Upper lobe of left lung (tissue), 6 donors: ENCODE measurements at regions not wholly inside any gene's neighbourhood (a gene's known extent, or its start where the extent isn't known, plus 50 kb on each side); places are given as distances from the start of the nearest gene placed in this dataset.
A peak's percentile ranks its signal among the peaks of the same experiment; 100 is the strongest.

Experiments used
- ATAC-seq, 2 donors: fragments of 200-7000 bp; cut with Tn5 transposase; one replicate each; pipeline ENCODE4 v1.9.1; 2022; ENCODE audit warnings: mild to moderate bottlenecking in 2 of 2, moderate library complexity in 2 of 2; ENCODE audit not compliant: low FRiP score in 2 of 2
- DNase-seq, 2 donors: peaks; one replicate each; pipeline ENCODE4 v3.0.0-alpha.2; 2019 to 2020
- H3K27ac ChIP-seq, 4 donors: fragments of 200-600 bp; sonication (generic); one replicate each; pipeline ENCODE4 v1.5.1; 2016 to 2019
- H3K27me3 ChIP-seq, 4 donors: fragments of 200-600 bp; sonication (generic); one replicate each; pipeline ENCODE4 v1.5.1; 2017 to 2019
- H3K36me3 ChIP-seq, 4 donors: fragments of 200-600 bp; sonication (generic); one replicate each; pipeline ENCODE4 v1.5.1; 2016 to 2019
- H3K4me1 ChIP-seq, 4 donors: fragments of 200-600 bp; sonication (generic); one replicate each; pipeline ENCODE4 v1.5.1; 2018 to 2019
- H3K4me3 ChIP-seq, 4 donors: fragments of 200-600 bp; sonication (generic); one replicate each; pipeline ENCODE4 v1.5.1; 2017 to 2019; ENCODE audit warnings: mild to moderate bottlenecking in 2 of 4, moderate library complexity in 1 of 4
- H3K9me3 ChIP-seq, 4 donors: fragments of 200-600 bp; sonication (generic); one replicate each; pipeline ENCODE4 v1.5.1; 2018 to 2019
- EP300 ChIP-seq, 4 donors: sonication (generic); formaldehyde crosslinking; IDR thresholded peaks; one replicate each; pipeline ENCODE4 v1.5.1; 2017; ENCODE audit warnings: antibody characterized with exemption in 4 of 4, control low read depth in 2 of 4
- POLR2A ChIP-seq, 4 donors: fragments of 450-650 bp; IDR thresholded peaks; one replicate each; pipeline ENCODE4 v1.5.1; 2016 to 2017; ENCODE audit warnings: antibody characterized with exemption in 4 of 4, mild to moderate bottlenecking in 2 of 4
- POLR2AphosphoS5 ChIP-seq, 2 donors: sonication (generic); formaldehyde crosslinking; IDR thresholded peaks; one replicate each; pipeline ENCODE4 v1.5.1; 2017; ENCODE audit warnings: antibody characterized with exemption in 2 of 2
- WGBS, 2 donors: methylation state at CpG; one replicate each; pipeline ENCODE4 v1.1.5; 2017 to 2018; 5-methylcytosine and 5-hydroxymethylcytosine counted together
- TF ChIP-seq, protein P1 (sequence below), 6 experiments: fragments of 450-650 bp in 4 of 6; fragments of 200-600 bp in 2 of 6; sonication (generic) in 2 of 6; IDR thresholded peaks; one replicate each; pipeline ENCODE4 v1.5.1; 2016 to 2019; ENCODE audit warnings: antibody characterized with exemption in 6 of 6
- donor health status: DM: no; HTN: no; CAD: no; lungs with moderate emphysema.
- donor health status: DM: no; HTN: yes; CAD: no; lungs with severe emphysema.

DNA sequence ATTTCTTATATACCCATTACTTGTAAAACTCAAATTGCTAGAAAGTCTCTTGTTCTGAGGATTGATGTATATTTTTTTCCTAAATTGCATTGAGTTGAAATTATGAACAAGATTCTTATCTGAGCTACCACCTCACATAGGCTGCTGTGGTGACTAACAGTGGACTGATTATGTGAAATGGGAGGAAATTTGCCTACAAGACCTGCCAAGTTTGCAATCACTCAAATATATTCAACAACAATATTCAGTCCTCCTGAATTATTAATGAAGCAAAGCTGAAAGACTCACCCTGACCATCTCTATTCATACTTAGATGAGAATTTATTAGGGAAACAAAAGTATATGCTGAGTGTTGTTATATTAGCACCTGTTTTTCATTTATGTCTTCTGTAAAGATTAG, 412.6 kb upstream of the SEMA6D start:
- no peak for ATAC-seq
- no peak for DNase-seq
- Histone ChIP-seq H3K27me3 (no peaks in the 10 kb centered on the region), H3K27ac (no peak overlapping the region), H3K9me3 (no peaks in the 10 kb centered on the region), H3K4me3 (no peak overlapping the region), H3K4me1 (no peaks in the 10 kb centered on the region), H3K36me3 (no peaks in the 10 kb centered on the region)
- TF ChIP-seq POLR2A (IDR thresholded peaks at IDR 0.05) (no peak), POLR2AphosphoS5 (IDR thresholded peaks at IDR 0.05) (no peak), EP300 (IDR thresholded peaks at IDR 0.05) (no peak)
- TF ChIP-seq, protein P1, sequence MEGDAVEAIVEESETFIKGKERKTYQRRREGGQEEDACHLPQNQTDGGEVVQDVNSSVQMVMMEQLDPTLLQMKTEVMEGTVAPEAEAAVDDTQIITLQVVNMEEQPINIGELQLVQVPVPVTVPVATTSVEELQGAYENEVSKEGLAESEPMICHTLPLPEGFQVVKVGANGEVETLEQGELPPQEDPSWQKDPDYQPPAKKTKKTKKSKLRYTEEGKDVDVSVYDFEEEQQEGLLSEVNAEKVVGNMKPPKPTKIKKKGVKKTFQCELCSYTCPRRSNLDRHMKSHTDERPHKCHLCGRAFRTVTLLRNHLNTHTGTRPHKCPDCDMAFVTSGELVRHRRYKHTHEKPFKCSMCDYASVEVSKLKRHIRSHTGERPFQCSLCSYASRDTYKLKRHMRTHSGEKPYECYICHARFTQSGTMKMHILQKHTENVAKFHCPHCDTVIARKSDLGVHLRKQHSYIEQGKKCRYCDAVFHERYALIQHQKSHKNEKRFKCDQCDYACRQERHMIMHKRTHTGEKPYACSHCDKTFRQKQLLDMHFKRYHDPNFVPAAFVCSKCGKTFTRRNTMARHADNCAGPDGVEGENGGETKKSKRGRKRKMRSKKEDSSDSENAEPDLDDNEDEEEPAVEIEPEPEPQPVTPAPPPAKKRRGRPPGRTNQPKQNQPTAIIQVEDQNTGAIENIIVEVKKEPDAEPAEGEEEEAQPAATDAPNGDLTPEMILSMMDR (IDR thresholded peaks at IDR 0.05): no peak

DNA sequence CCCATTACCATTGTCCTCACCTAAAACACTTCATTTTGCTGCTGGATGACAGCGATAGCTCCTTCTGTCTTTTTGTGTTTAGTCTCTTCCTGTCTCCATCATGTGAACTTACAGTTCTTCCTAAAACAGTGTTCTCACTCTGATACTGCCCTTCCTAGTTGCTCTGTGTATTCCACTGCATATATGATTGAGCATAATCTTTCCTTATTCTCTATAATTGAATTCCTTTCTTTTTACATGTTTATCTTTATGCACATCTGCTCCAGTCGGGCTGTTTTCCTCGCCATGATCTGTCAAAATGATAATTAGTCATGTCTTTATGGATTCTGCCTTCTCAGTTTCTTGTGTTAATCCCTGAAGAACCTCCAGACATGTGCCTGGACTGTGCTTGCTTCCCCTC, 405.1 kb upstream of the SEMA6D start:
- Histone ChIP-seq H3K36me3 (no peaks in the 10 kb centered on the region), H3K27me3 (no peaks in the 10 kb centered on the region), H3K4me1 (no peaks in the 10 kb centered on the region), H3K4me3 (no peak overlapping the region), H3K27ac (no peak overlapping the region), H3K9me3 (no peaks in the 10 kb centered on the region)
- DNase-seq (no peak), ATAC-seq (no peak)
- TF ChIP-seq, protein P1 (IDR thresholded peaks at IDR 0.05): no peak
- TF ChIP-seq EP300 (IDR thresholded peaks at IDR 0.05): no peak
- TF ChIP-seq POLR2A (IDR thresholded peaks at IDR 0.05): no peak
- no peak for TF ChIP-seq POLR2AphosphoS5 (IDR thresholded peaks at IDR 0.05)
- WGBS, 2 donors: 62 to 71% methylated on average over 3 of the region's 3 CpGs

DNA sequence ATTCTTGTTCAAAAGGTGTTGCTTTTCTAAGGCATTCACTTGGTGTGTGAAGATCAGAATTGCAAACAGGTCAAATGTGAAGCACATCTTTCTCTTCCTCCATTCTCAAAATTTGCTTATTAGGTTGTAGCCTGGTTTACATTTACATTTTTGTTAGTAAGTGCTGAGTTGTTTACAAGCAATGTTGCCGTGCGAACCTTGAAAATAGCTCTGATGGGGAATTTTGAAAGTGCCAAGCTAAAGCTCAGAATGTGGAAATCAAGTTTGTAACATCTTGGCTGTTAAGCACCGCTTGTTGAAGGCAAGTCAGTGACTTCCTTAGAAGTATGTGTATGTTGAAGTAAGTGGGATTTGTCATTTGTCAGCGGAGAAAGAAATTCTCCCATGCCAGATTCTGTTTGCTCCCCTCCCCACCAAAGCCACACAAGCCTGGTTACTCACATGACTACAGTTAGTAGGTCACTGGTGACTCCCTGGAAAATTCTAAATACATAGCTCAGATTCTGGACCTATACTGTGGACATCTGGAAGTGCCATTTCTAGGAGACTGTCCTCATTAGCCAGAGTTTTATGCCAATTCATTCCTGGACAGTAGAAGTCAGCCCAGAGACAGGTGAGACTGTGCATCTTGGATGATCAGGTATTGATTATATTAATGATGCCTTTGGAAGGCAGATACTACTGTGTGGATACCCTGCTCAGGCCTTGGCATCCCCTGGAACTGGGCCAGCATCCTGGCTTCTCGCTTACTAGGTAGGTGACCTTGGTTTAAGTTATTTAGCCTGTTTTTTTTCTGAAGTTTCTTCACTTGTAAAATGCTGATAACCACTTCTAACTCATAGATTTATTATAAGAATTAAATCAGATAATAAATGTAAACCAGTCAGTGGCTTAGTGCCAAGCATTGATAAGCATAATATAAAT, 390.6 kb upstream of the SEMA6D start:
- Histone ChIP-seq H3K4me1 (peaks cover 0 to 2% (median 1%) of the 10 kb centered on the region in 4 donors), H3K27ac (no peak overlapping the region), H3K27me3 (no peaks in the 10 kb centered on the region), H3K36me3 (no peaks in the 10 kb centered on the region), H3K4me3 (no peak overlapping the region), H3K9me3 (no peaks in the 10 kb centered on the region)
- DNase-seq (no peak), ATAC-seq (no peak)
- WGBS, 2 donors: 64 to 74% methylated on average over 5 of the region's 5 CpGs
- TF ChIP-seq POLR2AphosphoS5 (IDR thresholded peaks at IDR 0.05) (no peak), EP300 (IDR thresholded peaks at IDR 0.05) (no peak), POLR2A (IDR thresholded peaks at IDR 0.05) (no peak)
- TF ChIP-seq, protein P1 (IDR thresholded peaks at IDR 0.05): no peak

- Histone ChIP-seq H3K36me3 (no peaks in the 10 kb centered on the region), H3K4me1 (peaks cover 0 to 9% (median 4%) of the 10 kb centered on the region in 4 donors), H3K4me3 (no peak overlapping the region), H3K27me3 (no peaks in the 10 kb centered on the region), H3K9me3 (no peaks in the 10 kb centered on the region), H3K27ac (peak overlapping the region; percentile 6 to 70 (median 23))
- ATAC-seq (peak; percentile 61 to 71), DNase-seq (peak in 1 of 2 donors; percentile 44)
- TF ChIP-seq POLR2A (IDR thresholded peaks at IDR 0.05) (no peak), POLR2AphosphoS5 (IDR thresholded peaks at IDR 0.05) (no peak), EP300 (IDR thresholded peaks at IDR 0.05) (peak in 1 of 4 donors; percentile 7)
- TF ChIP-seq, protein P1 (IDR thresholded peaks at IDR 0.05): no peak
- 32 to 42% methylated on average over 6 of the region's 6 CpGs for WGBS, 2 donors
These were observed 385.4 kb upstream of the SEMA6D start for GRCh38 chr15:47331829-47332393.
